GM12878 (cell line): ENCODE measurements at regions not wholly inside any gene's neighbourhood (a gene's known extent, or its start where the extent isn't known, plus 50 kb on each side); places are given as distances from the start of the nearest gene placed in this dataset.

ENCODE experiments used
- CBFB ChIP-seq: IDR thresholded peaks from 2 replicates; pipeline ENCODE4 v1.6.1; 2016; ENCODE audit warnings: antibody characterized with exemption, low read depth
- CHD2 ChIP-seq: IDR thresholded peaks from 2 replicates; pipeline ENCODE4 v1.6.1; 2011; ENCODE audit warnings: low read depth, low read length, improper control_type of control experiment, borderline replicate concordance
- CHD4 ChIP-seq: fragments of 200-600 bp; sonication (generic); IDR thresholded peaks from 2 replicates; pipeline ENCODE4 v1.6.1; 2016; ENCODE audit warnings: mild to moderate bottlenecking
- CTCF ChIP-seq, 3 experiments: IDR thresholded peaks in 2 of 3; conservative IDR thresholded peaks in 1 of 3; 2 replicates each; pipeline ENCODE4 v1.5.1; 2011; ENCODE audit warnings: low read depth in 3 of 3, low read length in 3 of 3, mild to moderate bottlenecking in 3 of 3, control low read depth in 2 of 3, moderate library complexity in 2 of 3, inconsistent platforms in 1 of 3, mixed read lengths in 1 of 3; ENCODE audit not compliant: control insufficient read depth in 2 of 3, insufficient read depth in 1 of 3; ENCODE audit errors: extremely low read depth in 1 of 3
- IKZF1 ChIP-seq: fragments of 450-650 bp; conservative IDR thresholded peaks from 2 replicates; pipeline ENCODE4 v1.6.1; 2017; ENCODE audit warnings: antibody characterized with exemption, mild to moderate bottlenecking
- JUND ChIP-seq: IDR thresholded peaks from 2 replicates; pipeline ENCODE4 v1.6.1; 2012; ENCODE audit warnings: low read depth, mild to moderate bottlenecking, low read length, improper control_type of control experiment, moderate library complexity
- MYB ChIP-seq: fragments of 150-350 bp; IDR thresholded peaks from 2 replicates; pipeline ENCODE4 v1.6.1; 2014; ENCODE audit warnings: mild to moderate bottlenecking, low read depth, low read length, borderline replicate concordance
- NKRF ChIP-seq: fragments of 450-650 bp; conservative IDR thresholded peaks from 2 replicates; pipeline ENCODE4 v1.6.1; 2017; ENCODE audit warnings: mild to moderate bottlenecking, moderate library complexity
- PML ChIP-seq: IDR thresholded peaks from 2 replicates; pipeline ENCODE4 v1.6.1; 2012; ENCODE audit warnings: low read length, inconsistent platforms
- RAD51 ChIP-seq: fragments of 450-650 bp; IDR thresholded peaks from 2 replicates; pipeline ENCODE4 v1.6.1; 2016; ENCODE audit warnings: moderate library complexity, mild to moderate bottlenecking, inconsistent platforms
- RUNX3 ChIP-seq: IDR thresholded peaks from 2 replicates; pipeline ENCODE4 v1.6.1; 2012; ENCODE audit warnings: low read length, inconsistent platforms
- SPI1 ChIP-seq: IDR thresholded peaks from 2 replicates; pipeline ENCODE4 v1.6.1; 2011; ENCODE audit warnings: low read depth, mild to moderate bottlenecking, low read length, moderate library complexity, borderline replicate concordance; ENCODE audit not compliant: insufficient read depth
- TARDBP ChIP-seq: IDR thresholded peaks from 2 replicates; pipeline ENCODE4 v1.6.1; 2016; ENCODE audit warnings: borderline replicate concordance
- USF2 ChIP-seq: IDR thresholded peaks from 2 replicates; pipeline ENCODE4 v1.6.1; 2011; ENCODE audit warnings: low read depth, low read length, improper control_type of control experiment, borderline replicate concordance

GRCh38 chr9:14373706-14374105, 59.8 kb upstream of the NFIB start (continued):
- TF ChIP-seq SPI1: no peak
- TF ChIP-seq JUND: no peak
- TF ChIP-seq PML: no peak
- no peak for TF ChIP-seq CTCF (IDR thresholded peaks at IDR 0.05 in 2 of 3, conservative IDR thresholded peaks at IDR 0.05 in 1 of 3; ENCODE audit: control insufficient read depth in 2 of 3, extremely low read depth in 1 of 3, insufficient read depth in 1 of 3, low read depth in 3 of 3, low read length in 3 of 3)
- no peak for TF ChIP-seq CBFB
- TF ChIP-seq USF2: no peak
- TF ChIP-seq RUNX3: no peak
- no peak for TF ChIP-seq NKRF
- TF ChIP-seq RAD51: no peak
- TF ChIP-seq MYB: no peak
- no peak for TF ChIP-seq CHD4
- TF ChIP-seq TARDBP: no peak
- TF ChIP-seq CHD2: no peak
- TF ChIP-seq IKZF1: no peak
